GM21528 (cell line): ENCODE measurements at regions not wholly inside any gene's neighbourhood (a gene's known extent, or its start where the extent isn't known, plus 50 kb on each side); places are given as distances from the start of the nearest gene placed in this dataset.
"Not testable (repeated sequence)": the region's sequence is repeated elsewhere in the genome, so short reads cannot be mapped to it uniquely, and the experiment has no call there.

Source experiments
- ATAC-seq: cut with Tn5 transposase; IDR thresholded peaks from one replicate; pipeline ENCODE4 v1.9.1; 2021; ENCODE audit warnings: mild to moderate bottlenecking, moderate library complexity; ENCODE audit not compliant: unreplicated experiment, low FRiP score

DNA sequence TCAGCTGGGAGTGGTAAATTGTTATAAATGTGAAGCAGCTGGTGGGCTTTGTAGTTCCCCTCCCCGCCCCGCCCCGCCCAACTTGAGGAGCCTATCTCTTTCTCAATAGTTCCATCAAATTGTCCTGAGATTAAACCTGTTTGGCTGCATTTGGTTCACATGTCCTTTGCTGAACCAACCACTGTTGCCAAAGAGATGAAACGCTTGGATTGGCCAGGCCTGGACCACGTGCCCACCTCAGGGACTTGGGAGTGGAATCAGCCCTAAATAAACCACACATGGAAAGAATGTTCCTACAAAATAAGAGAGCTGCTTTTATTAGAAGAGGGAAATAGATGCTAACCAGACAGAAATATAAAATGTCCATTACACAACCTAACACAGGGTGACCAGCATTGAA lies 424.9 kb upstream of the KAZN start:
- no peak for ATAC-seq

DNA sequence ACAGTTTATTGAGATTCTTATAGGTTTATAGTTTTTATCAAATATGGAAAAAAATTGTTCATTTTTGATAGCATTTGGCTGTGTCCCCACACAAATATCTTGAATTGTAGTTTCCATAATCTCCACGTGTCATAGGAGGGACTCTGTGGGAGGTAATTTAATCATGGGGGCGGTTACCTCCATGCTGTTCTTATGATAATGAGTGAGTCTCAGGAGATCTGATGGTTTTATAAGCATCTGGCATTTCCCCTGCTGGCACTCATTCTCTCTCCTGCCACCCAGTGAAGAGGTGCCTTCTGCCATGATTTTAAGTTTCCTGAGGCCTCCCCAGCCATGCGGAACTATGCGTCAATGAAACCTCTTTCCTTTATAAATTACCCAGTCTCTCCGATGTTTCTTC lies 420.6 kb upstream of the KAZN start:
- not testable (repeated sequence) for ATAC-seq

DNA sequence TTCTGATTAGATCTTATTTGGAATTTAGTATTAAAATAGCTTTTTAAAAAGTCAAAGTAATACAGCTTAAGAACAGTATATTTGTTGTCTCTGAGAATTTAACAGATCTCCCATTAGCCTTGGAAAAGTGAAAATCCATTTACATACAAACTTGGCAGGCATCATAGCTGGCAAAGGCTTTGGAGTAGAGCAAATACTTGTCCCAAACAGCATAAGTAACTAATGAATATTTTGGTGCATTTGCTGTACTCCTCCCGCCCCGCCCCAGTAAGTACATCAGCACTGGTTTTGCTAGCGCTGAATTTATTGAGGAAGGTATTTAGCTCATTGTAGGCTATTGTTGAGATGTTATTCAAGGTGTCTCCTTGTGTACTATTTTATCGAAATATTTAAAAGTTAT lies 417.7 kb upstream of the KAZN start:
- ATAC-seq = no peak

GRCh38 chr1:14181191-14181795 lies 417.2 kb upstream of the KAZN start:
- no peak for ATAC-seq

DNA sequence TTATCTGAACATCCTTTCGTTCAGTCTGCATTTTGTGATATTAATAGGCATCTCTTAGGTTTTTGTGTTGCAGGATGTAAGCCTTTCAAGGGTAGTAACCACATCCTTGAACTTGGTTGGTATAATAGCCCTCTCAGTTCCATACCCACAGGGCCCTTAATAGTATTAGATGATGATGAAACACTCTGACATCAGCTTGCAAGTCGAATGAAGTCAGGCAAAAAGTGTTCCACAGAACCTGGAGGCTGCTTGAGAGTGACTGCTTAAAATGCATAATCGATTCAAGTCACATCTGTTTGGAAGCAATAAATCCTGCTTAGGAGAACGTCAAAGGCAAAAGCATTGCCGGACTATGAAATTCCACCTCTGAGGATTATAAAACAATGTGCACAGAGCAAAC lies 415.6 kb upstream of the KAZN start:
- no peak for ATAC-seq

DNA sequence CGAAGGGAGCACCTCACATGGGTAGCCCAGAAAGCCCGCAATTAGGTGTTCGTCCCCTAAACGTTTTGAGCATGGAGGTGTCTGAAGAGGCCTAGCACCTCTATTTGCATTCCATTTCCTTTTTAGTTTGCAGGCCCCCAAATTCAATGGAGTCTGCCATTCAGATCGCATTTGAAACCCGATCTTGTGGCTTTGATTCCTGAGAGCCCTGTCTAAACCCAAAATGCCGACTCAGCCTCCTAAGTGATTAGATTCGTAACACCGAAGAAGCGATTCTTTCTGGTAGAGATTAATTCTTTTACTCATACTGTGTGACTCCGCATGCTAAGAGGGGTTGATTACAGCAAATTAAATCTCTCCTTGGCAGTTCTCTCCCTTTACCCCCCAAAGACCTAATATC lies 415.2 kb upstream of the KAZN start:
- ATAC-seq = no peak

GRCh38 chr1:14184454-14184853 lies 414.0 kb upstream of the KAZN start:
- ATAC-seq = no peak

DNA sequence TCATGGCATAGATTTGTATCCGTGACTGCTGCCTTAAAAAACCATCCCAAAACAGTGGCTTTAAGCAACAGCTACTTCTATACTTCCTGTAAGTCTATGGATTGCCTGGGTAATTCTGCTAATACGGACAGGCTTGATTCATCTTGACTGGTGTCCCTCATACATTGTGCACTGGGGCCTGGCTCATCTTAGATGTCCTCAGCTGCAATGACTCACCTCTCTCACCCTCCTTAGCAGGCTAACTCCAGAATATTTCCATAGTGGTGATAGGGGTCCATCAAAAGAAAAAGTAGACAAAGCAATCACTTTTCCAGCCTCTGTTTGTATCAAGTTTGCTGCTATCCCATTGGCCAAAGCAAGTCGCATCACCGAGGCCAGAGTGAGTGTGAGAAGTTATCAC lies 409.1 kb upstream of the KAZN start:
- ATAC-seq = no peak

- ATAC-seq = no peak
These were observed 408.0 kb upstream of the KAZN start for GRCh38 chr1:14190508-14190907.

GRCh38 chr1:14194511-14194910 lies 404.0 kb upstream of the KAZN start:
- no peak for ATAC-seq

GRCh38 chr1:14205066-14205465 lies 393.4 kb upstream of the KAZN start:
- ATAC-seq = no peak

DNA sequence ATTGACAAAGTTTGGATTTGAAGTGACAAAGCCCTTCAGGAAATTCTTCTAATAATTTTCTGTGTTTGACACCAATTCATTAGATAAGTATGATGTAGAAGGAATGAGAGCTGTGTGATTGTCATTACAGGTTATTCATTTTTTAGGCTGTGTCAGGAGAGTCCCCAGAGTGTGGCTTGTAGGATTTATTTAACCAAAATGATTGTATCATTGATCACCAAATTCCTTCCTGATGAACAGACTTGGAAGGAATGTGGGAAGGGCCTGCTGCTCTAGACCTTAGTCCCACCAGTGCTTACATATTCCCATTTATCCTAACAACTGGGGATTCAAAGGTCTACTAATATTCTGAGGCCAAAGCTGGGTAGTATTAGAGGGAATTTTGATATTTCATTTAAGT lies 383.3 kb upstream of the KAZN start:
- ATAC-seq = no peak

GRCh38 chr1:14217384-14217783 lies 381.1 kb upstream of the KAZN start:
- no peak for ATAC-seq

DNA sequence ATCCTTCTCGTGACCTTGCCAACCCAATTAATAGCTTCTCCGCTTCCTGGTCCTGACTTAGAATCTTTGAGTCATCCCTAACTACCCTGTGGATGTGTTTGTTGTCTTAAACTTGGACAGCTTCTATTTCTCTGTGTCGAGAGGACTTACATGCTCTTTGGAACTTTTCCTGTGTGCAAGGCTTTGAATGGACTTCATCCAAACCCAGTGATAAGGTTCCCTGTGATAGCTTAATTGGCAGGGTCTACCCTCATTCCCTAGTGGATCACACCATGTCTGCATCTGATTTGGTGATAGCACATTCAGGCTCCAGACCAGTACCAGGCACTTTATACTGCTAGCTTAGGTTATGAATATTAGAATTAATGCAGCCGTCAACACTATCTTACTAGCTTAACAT lies 378.2 kb upstream of the KAZN start:
- no peak for ATAC-seq

GRCh38 chr1:14220811-14221210 lies 377.7 kb upstream of the KAZN start:
- ATAC-seq = no peak

- no peak for ATAC-seq
These were observed 376.4 kb upstream of the KAZN start for GRCh38 chr1:14222086-14222485.

DNA sequence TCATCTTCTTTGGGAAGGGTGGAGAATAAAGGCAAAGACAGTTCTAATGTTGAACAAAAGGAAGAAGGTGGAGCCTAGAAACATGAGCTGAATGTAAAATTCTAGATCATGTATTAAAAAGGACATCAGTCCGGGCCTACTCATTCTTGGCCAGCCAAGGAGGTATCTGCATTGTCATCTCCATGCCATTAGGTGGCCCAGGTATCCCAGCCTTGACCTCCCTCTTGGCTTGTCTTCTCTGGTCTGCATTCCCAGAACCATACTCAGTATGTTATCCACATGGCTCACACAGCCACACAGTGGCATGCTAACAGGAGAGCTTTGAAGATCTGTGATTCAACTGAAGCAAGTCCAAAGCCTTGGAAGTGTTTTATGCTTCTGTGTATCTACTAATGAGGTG lies 369.8 kb upstream of the KAZN start:
- ATAC-seq = no peak

DNA sequence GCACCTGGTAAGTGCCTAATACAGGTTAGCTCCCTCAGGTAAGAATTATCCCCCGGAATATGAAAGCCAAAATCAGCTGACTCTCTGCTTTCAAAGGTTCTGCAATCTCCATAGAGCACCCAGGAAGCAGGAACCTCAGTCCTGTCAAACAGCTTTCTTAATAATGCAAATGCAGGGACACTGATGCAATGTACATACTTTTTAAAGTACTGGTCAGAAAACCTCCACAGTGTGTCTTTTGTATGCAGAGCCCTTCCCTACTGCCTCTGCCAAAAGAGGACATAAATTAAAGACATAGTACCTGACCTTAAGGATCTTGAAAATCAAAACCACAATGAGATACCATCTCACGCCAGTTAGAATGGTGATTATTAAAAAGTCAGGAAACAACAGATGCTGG lies 365.0 kb upstream of the KAZN start:
- no peak for ATAC-seq

- ATAC-seq = no peak
These were observed 362.4 kb upstream of the KAZN start for GRCh38 chr1:14236097-14236496.

- ATAC-seq = no peak
These were observed 359.8 kb upstream of the KAZN start for GRCh38 chr1:14238472-14239307.

GRCh38 chr1:14240265-14240664 lies 358.2 kb upstream of the KAZN start:
- no peak for ATAC-seq

GRCh38 chr1:14242123-14242522 lies 356.4 kb upstream of the KAZN start:
- no peak for ATAC-seq
